SK-N-MC (cell line): ENCODE measurements at regions not wholly inside any gene's neighbourhood (a gene's known extent, or its start where the extent isn't known, plus 50 kb on each side); places are given as distances from the start of the nearest gene placed in this dataset.

Experiments
- EZH2 ChIP-seq: fragments of 200-600 bp; sonication (generic); IDR thresholded peaks from one replicate; pipeline ENCODE4 v1.6.1; 2017; ENCODE audit warnings: antibody characterized with exemption
- POLR2AphosphoS5 ChIP-seq: IDR thresholded peaks from 2 replicates; pipeline ENCODE4 v1.6.1; 2012; ENCODE audit warnings: mild to moderate bottlenecking, low read depth, low read length, borderline replicate concordance

DNA sequence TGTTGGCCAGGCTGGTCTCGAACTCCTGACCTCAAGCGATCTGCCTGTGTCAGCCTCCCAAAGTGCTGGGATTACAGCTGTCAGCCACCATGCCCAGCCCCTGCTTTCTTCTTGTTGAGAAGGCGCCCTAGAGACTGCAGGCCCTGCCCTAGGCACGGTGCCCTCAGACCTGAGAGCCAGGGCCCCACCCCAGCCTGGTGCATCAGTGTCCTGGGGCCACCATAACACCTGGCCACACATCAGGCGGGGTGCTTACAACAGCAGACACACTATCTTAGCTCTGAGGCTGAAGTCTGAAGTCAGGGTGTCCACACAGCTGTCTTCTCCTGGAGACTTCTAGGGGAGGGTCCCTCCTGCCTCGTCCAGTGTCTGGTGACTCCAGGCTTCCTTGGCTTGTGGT, 120.6 kb downstream of the NDUFA10 start:
- TF ChIP-seq EZH2 = no peak
- no peak for TF ChIP-seq POLR2AphosphoS5
